ENCODE measurements at regions not wholly inside any gene's neighbourhood (a gene's known extent, or its start where the extent isn't known, plus 50 kb on each side); places are given as distances from the start of the nearest gene placed in this dataset.

DNA sequence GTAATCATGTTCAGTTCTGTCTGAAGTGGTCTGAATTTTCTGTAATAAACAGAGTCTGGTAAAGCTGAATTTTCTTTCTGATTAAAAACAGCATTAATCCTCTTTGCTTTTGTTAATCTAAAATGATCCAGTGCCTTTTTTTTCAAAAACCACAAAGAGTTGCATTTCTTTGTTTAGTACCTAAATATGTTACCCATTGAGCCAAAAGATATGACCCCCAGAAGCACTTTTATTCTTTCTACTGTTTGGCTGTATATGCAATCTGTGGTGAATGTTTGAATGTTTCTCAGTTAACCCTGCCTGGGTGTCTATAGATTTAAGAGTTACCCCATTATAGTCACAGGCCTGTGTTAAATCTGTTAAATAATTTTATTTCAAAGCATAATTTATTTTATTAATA is 394.8 kb downstream of the PTPRC start:
- Histone ChIP-seq H3K23ac (ENCODE audit: low read length) (no peak overlapping the region), H2BK12ac (ENCODE audit: low read length) (no peak overlapping the region), H2BK5ac (ENCODE audit: low read depth, low read length, poor library complexity) (no peak overlapping the region), H2AK5ac (ENCODE audit: low read length) (no peak overlapping the region), H3K4me3 (ENCODE audit: low read depth, low read length) (no peak overlapping the region), H3K18ac (ENCODE audit: low read length) (no peak overlapping the region), H3K27me3 (ENCODE audit: insufficient read depth, low read length) (no peaks in the 10 kb centered on the region), H2BK120ac (ENCODE audit: insufficient read depth, low read length, poor library complexity) (no peak overlapping the region), H2AFZ (ENCODE audit: insufficient read depth, low read length, poor library complexity) (no peak overlapping the region), H3K4me2 (ENCODE audit: low read length) (no peak overlapping the region), H3K4me1 (ENCODE audit: control insufficient read depth in 1 of 2, insufficient read depth in 2 of 2, low read length in 2 of 2) (no peaks in the 10 kb centered on the region), H3K36me3 (ENCODE audit: control insufficient read depth in 1 of 2, insufficient read depth in 2 of 2, low read length in 2 of 2) (no peaks in the 10 kb centered on the region), H3K79me1 (ENCODE audit: low read length) (no peaks in the 10 kb centered on the region), H3K79me2 (ENCODE audit: control insufficient read depth, insufficient read depth, low read length, poor library complexity) (no peaks in the 10 kb centered on the region), H4K12ac (ENCODE audit: low read depth, low read length) (no peak overlapping the region), H3K27ac (ENCODE audit: low read depth, low read length) (no peak overlapping the region), H3K9me3 (ENCODE audit: insufficient read depth, low read depth, low read length) (no peaks in the 10 kb centered on the region), H3K14ac (ENCODE audit: low read length) (no peak overlapping the region), H3K4ac (ENCODE audit: low read depth, low read length) (no peak overlapping the region), H3K9ac (ENCODE audit: low read length) (no peak overlapping the region), H4K8ac (ENCODE audit: low read depth, low read length) (no peak overlapping the region), H4K91ac (ENCODE audit: low read depth, low read length) (no peak overlapping the region)
- no peak for DNase-seq

DNA sequence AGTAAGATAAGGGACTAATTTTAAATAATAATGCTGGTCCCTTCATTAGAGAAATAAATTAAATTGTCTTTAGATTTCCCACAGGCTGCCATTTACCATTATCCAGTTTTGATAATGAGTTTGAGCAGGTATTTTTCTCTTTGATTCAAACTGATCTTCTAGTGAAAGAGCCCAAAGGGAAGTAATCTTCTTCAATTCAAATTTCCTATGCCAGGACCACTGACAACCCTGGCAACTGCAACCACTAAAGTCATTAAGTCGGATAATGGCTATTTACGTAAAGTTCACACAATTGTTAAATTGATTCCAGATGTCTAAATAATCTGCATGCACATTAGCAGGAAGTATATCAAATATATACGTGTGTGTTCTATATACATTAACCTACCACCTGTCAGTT is 399.3 kb downstream of the PTPRC start:
- H2BK120ac ChIP-seq (ENCODE audit: insufficient read depth, low read length, poor library complexity) = no peak overlapping the region
- H3K4me2 ChIP-seq (ENCODE audit: low read length) = no peak overlapping the region
- no peak overlapping the region for H3K14ac ChIP-seq (ENCODE audit: low read length)
- no peak overlapping the region for H2AK5ac ChIP-seq (ENCODE audit: low read length)
- no peak overlapping the region for H3K18ac ChIP-seq (ENCODE audit: low read length)
- H2BK5ac ChIP-seq (ENCODE audit: low read depth, low read length, poor library complexity) = no peak overlapping the region
- no peaks in the 10 kb centered on the region for H3K36me3 ChIP-seq (ENCODE audit: control insufficient read depth in 1 of 2, insufficient read depth in 2 of 2, low read length in 2 of 2)
- no peak overlapping the region for H2AFZ ChIP-seq (ENCODE audit: insufficient read depth, low read length, poor library complexity)
- H3K23ac ChIP-seq (ENCODE audit: low read length) = no peak overlapping the region
- H3K4me1 ChIP-seq (ENCODE audit: control insufficient read depth in 1 of 2, insufficient read depth in 2 of 2, low read length in 2 of 2) = no peaks in the 10 kb centered on the region
- no peak overlapping the region for H4K8ac ChIP-seq (ENCODE audit: low read depth, low read length)
- H3K27me3 ChIP-seq (ENCODE audit: insufficient read depth, low read length) = no peaks in the 10 kb centered on the region
- H3K27ac ChIP-seq (ENCODE audit: low read depth, low read length) = no peak overlapping the region
- H3K9ac ChIP-seq (ENCODE audit: low read length) = no peak overlapping the region
- no peaks in the 10 kb centered on the region for H3K79me2 ChIP-seq (ENCODE audit: control insufficient read depth, insufficient read depth, low read length, poor library complexity)
- no peak overlapping the region for H2BK12ac ChIP-seq (ENCODE audit: low read length)
- no peak overlapping the region for H3K4me3 ChIP-seq (ENCODE audit: low read depth, low read length)
- no CpG with 5 or more reads among the region's 3 CpGs for WGBS (ENCODE audit: extremely low coverage, insufficient coverage, insufficient read length)
- H4K91ac ChIP-seq (ENCODE audit: low read depth, low read length) = no peak overlapping the region
- no peak overlapping the region for H4K12ac ChIP-seq (ENCODE audit: low read depth, low read length)
- H3K9me3 ChIP-seq (ENCODE audit: insufficient read depth, low read depth, low read length) = no peaks in the 10 kb centered on the region
- DNase-seq = no peak
- no peaks in the 10 kb centered on the region for H3K79me1 ChIP-seq (ENCODE audit: low read length)
- H3K4ac ChIP-seq (ENCODE audit: low read depth, low read length) = no peak overlapping the region

DNA sequence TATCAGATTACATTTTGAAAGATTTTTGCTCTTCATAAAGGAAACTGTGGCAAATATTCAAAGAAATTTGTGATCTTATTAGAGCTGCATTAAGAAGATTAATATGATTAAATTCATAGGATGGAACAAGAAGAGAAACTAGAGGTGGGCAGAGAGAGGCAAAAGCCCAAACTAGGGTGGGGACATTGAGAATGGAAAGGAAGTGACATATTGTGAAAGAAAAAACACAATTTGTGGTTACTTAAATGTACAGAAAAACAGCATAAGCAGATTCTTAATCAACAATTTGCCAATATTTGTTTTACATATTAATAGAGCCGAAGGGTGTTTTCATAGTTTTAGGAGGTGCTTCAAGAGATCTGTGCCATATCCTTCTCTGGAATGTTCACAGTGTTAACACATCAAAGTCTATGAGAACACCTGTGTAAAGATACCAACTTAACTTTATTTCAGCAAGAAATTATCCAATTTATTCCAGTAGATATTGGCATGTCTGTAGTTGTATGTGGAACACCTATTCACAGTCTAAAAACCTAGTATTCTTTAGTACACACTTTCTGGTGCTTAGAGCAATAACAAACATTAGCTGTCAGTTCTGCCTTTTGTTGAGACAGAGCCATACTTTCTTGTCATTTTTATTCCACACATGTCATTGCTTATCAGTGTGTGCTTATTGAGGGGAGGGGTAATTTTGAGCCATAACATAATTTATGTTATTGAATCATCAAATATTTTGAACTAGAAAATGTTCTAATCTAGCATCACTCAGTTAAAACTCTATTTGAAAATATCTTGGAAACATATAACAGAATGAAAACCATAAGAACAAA is 401.5 kb downstream of the PTPRC start:
- Histone ChIP-seq H3K9ac (ENCODE audit: low read length) (no peak overlapping the region), H3K23ac (ENCODE audit: low read length) (no peak overlapping the region), H2AK5ac (ENCODE audit: low read length) (no peak overlapping the region), H3K79me2 (ENCODE audit: control insufficient read depth, insufficient read depth, low read length, poor library complexity) (no peaks in the 10 kb centered on the region), H3K14ac (ENCODE audit: low read length) (no peak overlapping the region), H2BK12ac (ENCODE audit: low read length) (no peak overlapping the region), H3K4me1 (ENCODE audit: control insufficient read depth in 1 of 2, insufficient read depth in 2 of 2, low read length in 2 of 2) (no peaks in the 10 kb centered on the region), H3K4ac (ENCODE audit: low read depth, low read length) (no peak overlapping the region), H2AFZ (ENCODE audit: insufficient read depth, low read length, poor library complexity) (no peak overlapping the region), H3K4me2 (ENCODE audit: low read length) (no peak overlapping the region), H4K91ac (ENCODE audit: low read depth, low read length) (no peak overlapping the region), H3K27me3 (ENCODE audit: insufficient read depth, low read length) (no peaks in the 10 kb centered on the region), H2BK120ac (ENCODE audit: insufficient read depth, low read length, poor library complexity) (no peak overlapping the region), H3K79me1 (ENCODE audit: low read length) (no peaks in the 10 kb centered on the region), H3K27ac (ENCODE audit: low read depth, low read length) (no peak overlapping the region), H2BK5ac (ENCODE audit: low read depth, low read length, poor library complexity) (no peak overlapping the region), H3K36me3 (ENCODE audit: control insufficient read depth in 1 of 2, insufficient read depth in 2 of 2, low read length in 2 of 2) (no peaks in the 10 kb centered on the region), H3K4me3 (ENCODE audit: low read depth, low read length) (no peak overlapping the region), H4K12ac (ENCODE audit: low read depth, low read length) (no peak overlapping the region), H3K9me3 (ENCODE audit: insufficient read depth, low read depth, low read length) (no peaks in the 10 kb centered on the region), H4K8ac (ENCODE audit: low read depth, low read length) (no peak overlapping the region), H3K18ac (ENCODE audit: low read length) (no peak overlapping the region)
- no peak for DNase-seq
- WGBS (ENCODE audit: extremely low coverage, insufficient coverage, insufficient read length) = no CpG with 5 or more reads among the region's 1 CpG

DNA sequence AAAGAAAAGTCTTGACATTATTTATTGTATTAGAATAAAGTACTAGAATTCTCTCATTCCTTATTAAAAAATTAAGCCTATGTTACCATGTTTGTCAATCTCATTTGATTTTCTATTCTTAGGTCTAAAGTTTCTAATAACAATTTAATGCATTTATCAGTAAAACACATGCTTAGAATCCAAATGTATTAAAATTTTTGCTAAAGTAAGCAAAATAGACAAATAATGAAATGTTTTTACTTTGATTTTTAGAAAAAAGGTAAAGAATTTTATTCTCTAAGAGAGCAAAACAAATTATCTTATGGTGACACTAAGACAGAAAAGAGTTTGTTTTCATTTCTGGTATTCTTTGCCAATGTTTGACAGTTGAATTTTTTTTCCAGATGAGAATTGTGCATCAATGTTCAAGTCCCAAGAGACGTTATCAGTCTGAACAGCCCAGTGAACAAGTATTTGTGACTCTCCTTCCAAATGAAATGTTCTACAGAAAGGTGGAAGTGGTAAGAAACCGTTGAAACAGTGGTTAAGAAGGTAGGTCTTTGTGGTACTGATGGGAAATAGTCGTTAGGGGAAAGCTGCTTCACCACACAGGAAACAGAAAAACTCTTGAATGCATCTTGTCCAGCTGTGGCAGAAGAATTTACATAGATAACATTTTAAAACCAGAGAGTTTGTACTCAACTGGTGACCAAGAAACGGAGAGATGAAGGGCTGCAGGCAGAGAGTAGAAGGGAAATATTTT is 402.5 kb downstream of the PTPRC start:
- Histone ChIP-seq H2AK5ac (ENCODE audit: low read length) (no peak overlapping the region), H4K91ac (ENCODE audit: low read depth, low read length) (no peak overlapping the region), H3K4me2 (ENCODE audit: low read length) (no peak overlapping the region), H3K27me3 (ENCODE audit: insufficient read depth, low read length) (no peaks in the 10 kb centered on the region), H3K36me3 (ENCODE audit: control insufficient read depth in 1 of 2, insufficient read depth in 2 of 2, low read length in 2 of 2) (no peaks in the 10 kb centered on the region), H4K12ac (ENCODE audit: low read depth, low read length) (no peak overlapping the region), H3K27ac (ENCODE audit: low read depth, low read length) (no peak overlapping the region), H2BK120ac (ENCODE audit: insufficient read depth, low read length, poor library complexity) (no peak overlapping the region), H3K4me3 (ENCODE audit: low read depth, low read length) (no peak overlapping the region), H3K9me3 (ENCODE audit: insufficient read depth, low read depth, low read length) (no peaks in the 10 kb centered on the region), H3K9ac (ENCODE audit: low read length) (no peak overlapping the region), H2BK12ac (ENCODE audit: low read length) (no peak overlapping the region), H3K14ac (ENCODE audit: low read length) (no peak overlapping the region), H2AFZ (ENCODE audit: insufficient read depth, low read length, poor library complexity) (no peak overlapping the region), H3K79me1 (ENCODE audit: low read length) (no peaks in the 10 kb centered on the region), H3K23ac (ENCODE audit: low read length) (no peak overlapping the region), H3K4ac (ENCODE audit: low read depth, low read length) (no peak overlapping the region), H2BK5ac (ENCODE audit: low read depth, low read length, poor library complexity) (no peak overlapping the region), H3K4me1 (ENCODE audit: control insufficient read depth in 1 of 2, insufficient read depth in 2 of 2, low read length in 2 of 2) (no peaks in the 10 kb centered on the region), H3K79me2 (ENCODE audit: control insufficient read depth, insufficient read depth, low read length, poor library complexity) (no peaks in the 10 kb centered on the region), H4K8ac (ENCODE audit: low read depth, low read length) (no peak overlapping the region), H3K18ac (ENCODE audit: low read length) (no peak overlapping the region)
- no CpG with 5 or more reads among the region's 4 CpGs for WGBS (ENCODE audit: extremely low coverage, insufficient coverage, insufficient read length)
- DNase-seq = no peak

Measured in trophoblast cell (in vitro differentiated cells and primary cell).